Posterior cingulate gyrus (tissue), 11 donors: ENCODE measurements at regions not wholly inside any gene's neighbourhood (a gene's known extent, or its start where the extent isn't known, plus 50 kb on each side); places are given as distances from the start of the nearest gene placed in this dataset.
"Not testable (repeated sequence)": the region's sequence is repeated elsewhere in the genome, so short reads cannot be mapped to it uniquely, and the experiment has no call there.

Experiments
- DNase-seq, 10 donors: peaks; one replicate each; pipeline versions ENCODE4 v3.0.0 to v3.0.0-alpha.2; 2020 to 2021; ENCODE audit warnings: mixed read lengths in 3 of 10
- intact Hi-C: fragments of 100-400 bp; cut with DNase I; formaldehyde crosslinking; loops from one replicate; pipeline ENCODE4 v1.15.1; 2023

- no peak for DNase-seq
- intact Hi-C loops = no loop called here
Observed at GRCh38 chr15:59835776-59836175, 146.7 kb upstream of the BNIP2 start.

- no peak for DNase-seq
- intact Hi-C loops = no loop called here
Observed at GRCh38 chr15:59834528-59834927, 145.4 kb upstream of the BNIP2 start.

- no peak for DNase-seq
- intact Hi-C loops = no loop called here
Observed at GRCh38 chr15:59833366-59833765, 144.2 kb upstream of the BNIP2 start.

GRCh38 chr15:59830873-59831272, 141.8 kb upstream of the BNIP2 start:
- intact Hi-C loops = no loop called here
- no peak for DNase-seq

GRCh38 chr15:59830098-59830497, 141.0 kb upstream of the BNIP2 start:
- DNase-seq = no peak
- intact Hi-C loops = no loop called here

GRCh38 chr15:59828861-59829260, 139.7 kb upstream of the BNIP2 start:
- DNase-seq = no peak
- intact Hi-C loops = no loop called here

GRCh38 chr15:59828263-59828662, 139.1 kb upstream of the BNIP2 start:
- intact Hi-C loops = no loop called here
- DNase-seq = no peak

GRCh38 chr15:59825901-59826300, 136.8 kb upstream of the BNIP2 start:
- intact Hi-C loops = no loop called here

GRCh38 chr15:59821286-59821685, 132.2 kb upstream of the BNIP2 start:
- intact Hi-C loops = no loop called here
- no peak for DNase-seq

More at GRCh38 chr15:59825901-59826300, 136.8 kb upstream of the BNIP2 start:
- no peak for DNase-seq

- no peak for DNase-seq
- intact Hi-C loops = no loop called here
Observed at GRCh38 chr15:59819092-59819491, 130.0 kb upstream of the BNIP2 start.

GRCh38 chr15:59818336-59818735, 129.2 kb upstream of the BNIP2 start:
- intact Hi-C loops = no loop called here
- no peak for DNase-seq

- no peak for DNase-seq
- intact Hi-C loops = no loop called here
Observed at GRCh38 chr15:59817834-59818233, 128.7 kb upstream of the BNIP2 start.

- no peak for DNase-seq
- intact Hi-C loops = no loop called here
Observed at GRCh38 chr15:59817053-59817452, 127.9 kb upstream of the BNIP2 start.

- intact Hi-C loops = no loop called here
- no peak for DNase-seq
Observed at GRCh38 chr15:59814409-59814808, 125.3 kb upstream of the BNIP2 start.

- no peak for DNase-seq
- intact Hi-C loops = no loop called here
Observed at GRCh38 chr15:59812889-59813288, 123.8 kb upstream of the BNIP2 start.

- no peak for DNase-seq
- intact Hi-C loops = no loop called here
Observed at GRCh38 chr15:59812250-59812870, 123.2 kb upstream of the BNIP2 start.

GRCh38 chr15:59803293-59803966, 114.3 kb upstream of the BNIP2 start:
- DNase-seq, intact Hi-C loops: not testable (repeated sequence)

- no peak for DNase-seq
- intact Hi-C loops = no loop called here
Observed at GRCh38 chr15:59801649-59802048, 112.5 kb upstream of the BNIP2 start.

GRCh38 chr15:59798605-59798917, 109.4 kb upstream of the BNIP2 start:
- intact Hi-C loops = no loop called here
- no peak for DNase-seq

GRCh38 chr15:59797756-59798604, 108.9 kb upstream of the BNIP2 start:
- DNase-seq = no peak
- intact Hi-C loops = no loop called here

- intact Hi-C loops = no loop called here
- DNase-seq = no peak
Observed at GRCh38 chr15:59794229-59794886, 105.2 kb upstream of the BNIP2 start.
